IPS-15b (cell line): ENCODE measurements at regions not wholly inside any gene's neighbourhood (a gene's known extent, or its start where the extent isn't known, plus 50 kb on each side); places are given as distances from the start of the nearest gene placed in this dataset.

Experiments
- H3K27me3 ChIP-seq: one replicate; pipeline ENCODE4 v1.6.1; 2013; ENCODE audit warnings: low read length; ENCODE audit not compliant: control insufficient read depth, insufficient read depth
- H3K36me3 ChIP-seq: one replicate; pipeline ENCODE4 v1.6.1; 2013; ENCODE audit warnings: low read length; ENCODE audit not compliant: control insufficient read depth, insufficient read depth
- H3K4me1 ChIP-seq: one replicate; pipeline ENCODE4 v1.6.1; 2013; ENCODE audit warnings: mild to moderate bottlenecking, low read length; ENCODE audit not compliant: control insufficient read depth, insufficient read depth
- H3K4me3 ChIP-seq: one replicate; pipeline ENCODE4 v1.5.1; 2013; ENCODE audit warnings: low read depth, low read length
- H3K9ac ChIP-seq: one replicate; pipeline ENCODE4 v1.6.1; 2013; ENCODE audit warnings: low read depth, mild to moderate bottlenecking, low read length
- H3K9me3 ChIP-seq: one replicate; pipeline ENCODE4 v1.6.1; 2013; ENCODE audit warnings: mild to moderate bottlenecking, low read length; ENCODE audit not compliant: control insufficient read depth, insufficient read depth

- Histone ChIP-seq H3K4me3 (no peak overlapping the region), H3K4me1 (peaks cover 3% of the 10 kb centered on the region), H3K9me3 (no peaks in the 10 kb centered on the region), H3K9ac (no peak overlapping the region), H3K36me3 (no peaks in the 10 kb centered on the region), H3K27me3 (peaks cover 7% of the 10 kb centered on the region)
Observed at GRCh38 chr2:176682278-176682677, 413.0 kb downstream of the MTX2 start.

DNA sequence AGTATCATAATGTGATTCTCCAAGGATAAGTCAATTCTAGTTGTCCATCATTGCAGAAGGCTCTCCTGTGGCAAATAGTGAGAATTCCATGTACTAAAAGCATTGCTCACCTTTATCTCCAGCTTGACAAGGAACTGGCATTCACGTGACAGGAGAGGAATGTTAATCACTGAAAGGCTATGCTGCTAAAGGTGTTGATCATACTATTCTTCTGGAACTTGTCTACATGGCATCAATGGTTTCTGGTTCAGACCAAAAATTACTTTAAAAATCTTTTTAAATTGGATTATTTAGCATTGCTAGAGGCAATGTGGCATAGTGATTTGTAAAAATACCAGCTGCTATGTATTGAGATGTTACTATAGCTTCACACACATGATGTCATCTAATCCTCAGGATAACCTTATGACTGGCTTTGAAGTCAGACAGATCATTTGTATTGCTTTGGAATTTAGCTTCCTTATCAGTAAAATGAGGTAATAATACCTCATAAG is 414.4 kb downstream of the MTX2 start:
- peaks cover 7% of the 10 kb centered on the region for H3K27me3 ChIP-seq
- no peak overlapping the region for H3K4me3 ChIP-seq
- H3K9ac ChIP-seq, result no peak overlapping the region
- peaks cover 3% of the 10 kb centered on the region for H3K4me1 ChIP-seq
- H3K36me3 ChIP-seq, result no peaks in the 10 kb centered on the region
- H3K9me3 ChIP-seq, result no peaks in the 10 kb centered on the region

GRCh38 chr2:176685908-176686307 is 416.7 kb downstream of the MTX2 start:
- H3K4me1 ChIP-seq, result no peaks in the 10 kb centered on the region
- no peak overlapping the region for H3K4me3 ChIP-seq
- no peaks in the 10 kb centered on the region for H3K36me3 ChIP-seq
- H3K9me3 ChIP-seq, result no peaks in the 10 kb centered on the region
- no peak overlapping the region for H3K9ac ChIP-seq
- peaks cover 7% of the 10 kb centered on the region for H3K27me3 ChIP-seq

- Histone ChIP-seq H3K36me3 (no peaks in the 10 kb centered on the region), H3K9me3 (no peaks in the 10 kb centered on the region), H3K4me3 (no peak overlapping the region), H3K9ac (no peak overlapping the region), H3K4me1 (no peaks in the 10 kb centered on the region), H3K27me3 (peaks cover 7% of the 10 kb centered on the region)
Observed at GRCh38 chr2:176686328-176686727, 417.1 kb downstream of the MTX2 start.

GRCh38 chr2:176687342-176687741 is 418.1 kb downstream of the MTX2 start:
- H3K36me3 ChIP-seq, result no peaks in the 10 kb centered on the region
- H3K9me3 ChIP-seq, result no peaks in the 10 kb centered on the region
- peaks cover 7% of the 10 kb centered on the region for H3K27me3 ChIP-seq
- no peak overlapping the region for H3K4me3 ChIP-seq
- H3K9ac ChIP-seq, result no peak overlapping the region
- no peaks in the 10 kb centered on the region for H3K4me1 ChIP-seq

- peaks cover 7% of the 10 kb centered on the region for H3K27me3 ChIP-seq
- no peaks in the 10 kb centered on the region for H3K36me3 ChIP-seq
- no peaks in the 10 kb centered on the region for H3K9me3 ChIP-seq
- no peak overlapping the region for H3K9ac ChIP-seq
- no peaks in the 10 kb centered on the region for H3K4me1 ChIP-seq
- H3K4me3 ChIP-seq, result no peak overlapping the region
Observed at GRCh38 chr2:176687944-176688343, 418.7 kb downstream of the MTX2 start.

- no peaks in the 10 kb centered on the region for H3K4me1 ChIP-seq
- peaks cover 7% of the 10 kb centered on the region for H3K27me3 ChIP-seq
- no peak overlapping the region for H3K4me3 ChIP-seq
- no peak overlapping the region for H3K9ac ChIP-seq
- no peaks in the 10 kb centered on the region for H3K9me3 ChIP-seq
- no peaks in the 10 kb centered on the region for H3K36me3 ChIP-seq
Observed at GRCh38 chr2:176689711-176690110, 420.5 kb downstream of the MTX2 start.

DNA sequence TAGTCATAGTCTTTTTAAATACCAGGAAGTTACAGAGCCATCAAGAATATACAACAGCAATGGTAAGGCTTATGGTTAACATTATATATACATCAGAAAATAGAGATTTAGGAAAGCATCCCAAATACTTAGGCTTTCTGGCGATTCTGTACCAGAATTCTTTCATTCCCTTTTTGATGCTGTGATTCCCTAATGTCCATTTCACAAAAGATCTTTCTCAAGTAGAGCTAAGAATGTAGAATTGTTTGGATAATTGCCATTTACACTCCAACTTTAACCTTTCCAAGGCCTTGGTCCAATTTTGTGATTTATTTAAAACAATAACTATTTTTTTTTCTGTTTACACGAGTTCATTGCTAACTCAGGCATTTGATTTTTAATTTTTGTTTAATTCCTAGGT is 422.2 kb downstream of the MTX2 start:
- Histone ChIP-seq H3K4me3 (no peak overlapping the region), H3K36me3 (no peaks in the 10 kb centered on the region), H3K27me3 (no peaks in the 10 kb centered on the region), H3K9ac (no peak overlapping the region), H3K4me1 (no peaks in the 10 kb centered on the region), H3K9me3 (no peaks in the 10 kb centered on the region)

GRCh38 chr2:176692533-176692932 is 423.3 kb downstream of the MTX2 start:
- Histone ChIP-seq H3K4me1 (no peaks in the 10 kb centered on the region), H3K4me3 (no peak overlapping the region), H3K27me3 (no peaks in the 10 kb centered on the region), H3K9ac (no peak overlapping the region), H3K9me3 (no peaks in the 10 kb centered on the region), H3K36me3 (no peaks in the 10 kb centered on the region)

DNA sequence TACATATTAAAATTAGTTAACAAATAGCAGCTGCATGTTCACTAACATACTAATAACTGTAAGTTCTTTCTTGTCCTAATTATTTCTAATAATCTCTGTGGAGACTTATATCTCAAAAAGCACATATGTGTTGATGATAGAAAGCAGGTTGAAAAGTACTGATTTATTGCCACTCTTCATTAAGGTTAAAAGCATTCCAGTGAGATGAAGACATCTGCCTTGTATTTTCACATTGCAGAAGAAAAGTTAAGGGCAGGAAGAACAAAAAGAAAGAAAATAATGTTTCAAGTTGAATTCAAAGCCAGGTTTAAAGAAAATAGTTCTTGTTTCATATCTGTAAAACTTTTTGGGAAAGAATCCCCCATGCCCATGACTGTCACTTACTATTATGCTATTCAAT is 429.9 kb downstream of the MTX2 start:
- H3K9ac ChIP-seq, result no peak overlapping the region
- no peak overlapping the region for H3K4me3 ChIP-seq
- no peaks in the 10 kb centered on the region for H3K4me1 ChIP-seq
- H3K36me3 ChIP-seq, result no peaks in the 10 kb centered on the region
- H3K9me3 ChIP-seq, result no peaks in the 10 kb centered on the region
- H3K27me3 ChIP-seq, result no peaks in the 10 kb centered on the region

- no peaks in the 10 kb centered on the region for H3K9me3 ChIP-seq
- H3K27me3 ChIP-seq, result no peaks in the 10 kb centered on the region
- H3K4me3 ChIP-seq, result no peak overlapping the region
- no peaks in the 10 kb centered on the region for H3K36me3 ChIP-seq
- H3K4me1 ChIP-seq, result no peaks in the 10 kb centered on the region
- H3K9ac ChIP-seq, result no peak overlapping the region
Observed at GRCh38 chr2:176699644-176700043, 430.4 kb downstream of the MTX2 start.

DNA sequence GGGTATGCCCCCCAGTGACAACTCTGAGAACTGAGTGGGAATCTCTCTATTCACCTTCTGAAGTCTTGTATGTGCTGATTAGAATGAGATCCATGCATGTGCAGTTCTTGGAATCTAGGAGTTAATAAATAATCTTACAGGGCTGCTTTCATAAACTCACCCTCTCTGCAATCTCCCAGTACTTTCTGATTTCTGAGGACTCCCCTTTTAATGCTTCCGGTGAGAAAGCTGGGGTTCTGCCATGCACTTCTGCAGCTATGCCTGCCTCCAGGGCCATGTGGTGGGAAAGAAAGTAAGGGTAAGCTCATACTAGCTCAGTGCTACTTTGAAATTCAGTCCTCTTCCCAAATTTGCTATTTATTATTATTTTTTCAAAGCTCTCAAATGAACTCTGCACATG is 432.9 kb downstream of the MTX2 start:
- Histone ChIP-seq H3K36me3 (no peaks in the 10 kb centered on the region), H3K9ac (no peak overlapping the region), H3K9me3 (no peaks in the 10 kb centered on the region), H3K4me1 (no peaks in the 10 kb centered on the region), H3K27me3 (no peaks in the 10 kb centered on the region), H3K4me3 (no peak overlapping the region)
